ENCODE measurements at regions not wholly inside any gene's neighbourhood (a gene's known extent, or its start where the extent isn't known, plus 50 kb on each side); places are given as distances from the start of the nearest gene placed in this dataset.

DNA sequence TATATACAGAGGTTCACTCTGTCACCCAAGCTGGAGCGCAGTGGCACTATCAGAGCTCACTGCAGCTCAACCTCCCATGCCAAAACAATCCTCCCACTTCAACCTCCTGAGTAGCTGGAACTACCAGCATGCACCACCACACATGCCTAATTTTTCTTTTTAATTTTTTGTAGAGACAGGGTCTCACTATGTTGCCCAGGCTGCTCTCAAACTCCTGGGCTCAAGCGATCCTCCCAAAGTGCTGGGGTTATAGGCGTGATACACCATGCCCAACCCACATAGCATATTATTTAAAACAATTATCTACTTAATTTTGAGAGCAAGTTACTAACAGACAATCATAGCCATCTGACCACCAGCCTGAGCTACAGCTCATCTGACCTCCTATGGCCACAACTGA is 459.9 kb upstream of the JARID2 start:
- TF ChIP-seq, protein P1, sequence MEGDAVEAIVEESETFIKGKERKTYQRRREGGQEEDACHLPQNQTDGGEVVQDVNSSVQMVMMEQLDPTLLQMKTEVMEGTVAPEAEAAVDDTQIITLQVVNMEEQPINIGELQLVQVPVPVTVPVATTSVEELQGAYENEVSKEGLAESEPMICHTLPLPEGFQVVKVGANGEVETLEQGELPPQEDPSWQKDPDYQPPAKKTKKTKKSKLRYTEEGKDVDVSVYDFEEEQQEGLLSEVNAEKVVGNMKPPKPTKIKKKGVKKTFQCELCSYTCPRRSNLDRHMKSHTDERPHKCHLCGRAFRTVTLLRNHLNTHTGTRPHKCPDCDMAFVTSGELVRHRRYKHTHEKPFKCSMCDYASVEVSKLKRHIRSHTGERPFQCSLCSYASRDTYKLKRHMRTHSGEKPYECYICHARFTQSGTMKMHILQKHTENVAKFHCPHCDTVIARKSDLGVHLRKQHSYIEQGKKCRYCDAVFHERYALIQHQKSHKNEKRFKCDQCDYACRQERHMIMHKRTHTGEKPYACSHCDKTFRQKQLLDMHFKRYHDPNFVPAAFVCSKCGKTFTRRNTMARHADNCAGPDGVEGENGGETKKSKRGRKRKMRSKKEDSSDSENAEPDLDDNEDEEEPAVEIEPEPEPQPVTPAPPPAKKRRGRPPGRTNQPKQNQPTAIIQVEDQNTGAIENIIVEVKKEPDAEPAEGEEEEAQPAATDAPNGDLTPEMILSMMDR (IDR thresholded peaks at IDR 0.05) = no peak
- no peak for TF ChIP-seq POLR2A (IDR thresholded peaks at IDR 0.05)
